HG03354 (cell line): ENCODE measurements at regions not wholly inside any gene's neighbourhood (a gene's known extent, or its start where the extent isn't known, plus 50 kb on each side); places are given as distances from the start of the nearest gene placed in this dataset.
"Not testable (repeated sequence)": the region's sequence is repeated elsewhere in the genome, so short reads cannot be mapped to it uniquely, and the experiment has no call there.

Experiments
- ATAC-seq: cut with Tn5 transposase; IDR thresholded peaks from one replicate; pipeline ENCODE4 v1.9.1; 2021; ENCODE audit warnings: mild to moderate bottlenecking; ENCODE audit not compliant: unreplicated experiment, poor library complexity, severe bottlenecking

GRCh38 chr14:83575301-83575700 lies 1954.6 kb upstream of the FLRT2 start:
- no peak for ATAC-seq

- no peak for ATAC-seq
Observed at GRCh38 chr14:83583201-83583600, 1946.7 kb upstream of the FLRT2 start.

GRCh38 chr14:83594874-83595273 lies 1935.1 kb upstream of the FLRT2 start:
- ATAC-seq, result no peak

GRCh38 chr14:83607682-83608081 lies 1922.3 kb upstream of the FLRT2 start:
- no peak for ATAC-seq

- ATAC-seq, result no peak
Observed at GRCh38 chr14:83611491-83611890, 1918.5 kb upstream of the FLRT2 start.

GRCh38 chr14:83611906-83612390 lies 1918.0 kb upstream of the FLRT2 start:
- ATAC-seq, result no peak

GRCh38 chr14:83614956-83615355 lies 1915.0 kb upstream of the FLRT2 start:
- ATAC-seq, result no peak

GRCh38 chr14:83624541-83624940 lies 1905.4 kb upstream of the FLRT2 start:
- ATAC-seq, result no peak

- ATAC-seq, result no peak
Observed at GRCh38 chr14:83632375-83632774, 1897.6 kb upstream of the FLRT2 start.

- no peak for ATAC-seq
Observed at GRCh38 chr14:83638748-83639504, 1891.0 kb upstream of the FLRT2 start.

GRCh38 chr14:83639505-83639875 lies 1890.5 kb upstream of the FLRT2 start:
- not testable (repeated sequence) for ATAC-seq

- no peak for ATAC-seq
Observed at GRCh38 chr14:83646228-83646627, 1883.7 kb upstream of the FLRT2 start.

- ATAC-seq, result no peak
Observed at GRCh38 chr14:83660597-83660996, 1869.3 kb upstream of the FLRT2 start.

- no peak for ATAC-seq
Observed at GRCh38 chr14:83664389-83664788, 1865.6 kb upstream of the FLRT2 start.

- no peak for ATAC-seq
Observed at GRCh38 chr14:83689265-83689664, 1840.7 kb upstream of the FLRT2 start.

GRCh38 chr14:83697099-83697498 lies 1832.8 kb upstream of the FLRT2 start:
- ATAC-seq, result no peak

- no peak for ATAC-seq
Observed at GRCh38 chr14:83702619-83703018, 1827.3 kb upstream of the FLRT2 start.

GRCh38 chr14:83706231-83706954 lies 1823.6 kb upstream of the FLRT2 start:
- no peak for ATAC-seq

- no peak for ATAC-seq
Observed at GRCh38 chr14:83707056-83707455, 1822.9 kb upstream of the FLRT2 start.

- ATAC-seq, result no peak
Observed at GRCh38 chr14:83709116-83709515, 1820.8 kb upstream of the FLRT2 start.

GRCh38 chr14:83711046-83711445 lies 1818.9 kb upstream of the FLRT2 start:
- no peak for ATAC-seq
